ENCODE measurements at regions not wholly inside any gene's neighbourhood (a gene's known extent, or its start where the extent isn't known, plus 50 kb on each side); places are given as distances from the start of the nearest gene placed in this dataset.

GRCh38 chr13:37418490-37418889 is 180.1 kb downstream of the POSTN start:
- no peak for DNase-seq (ENCODE audit: low spot score)
- in situ Hi-C loops (cut with MboI; ENCODE audit: low pct_unique_long_range_greater_than_20kb, low sequenced_read_pairs, unreplicated experiment) = no loop called here
- TF ChIP-seq CTCF (IDR thresholded peaks at IDR 0.05; ENCODE audit: extremely low read depth, insufficient read depth, missing control alignments) = no peak

- DNase-seq (ENCODE audit: low spot score) = no peak
- in situ Hi-C loops (cut with MboI; ENCODE audit: low pct_unique_long_range_greater_than_20kb, low sequenced_read_pairs, unreplicated experiment) = no loop called here
- TF ChIP-seq CTCF (IDR thresholded peaks at IDR 0.05; ENCODE audit: extremely low read depth, insufficient read depth, missing control alignments) = no peak
Observed at GRCh38 chr13:37417060-37417441, 181.5 kb downstream of the POSTN start.

- no peak for DNase-seq (ENCODE audit: low spot score)
- in situ Hi-C loops (cut with MboI; ENCODE audit: low pct_unique_long_range_greater_than_20kb, low sequenced_read_pairs, unreplicated experiment) = no loop called here
Observed at GRCh38 chr13:37416291-37417059, 182.1 kb downstream of the POSTN start.

GRCh38 chr13:37413161-37413560 is 185.4 kb downstream of the POSTN start:
- DNase-seq (ENCODE audit: low spot score) = no peak
- in situ Hi-C loops (cut with MboI; ENCODE audit: low pct_unique_long_range_greater_than_20kb, low sequenced_read_pairs, unreplicated experiment) = no loop called here
- TF ChIP-seq CTCF (IDR thresholded peaks at IDR 0.05; ENCODE audit: extremely low read depth, insufficient read depth, missing control alignments) = no peak

More at GRCh38 chr13:37416291-37417059, 182.1 kb downstream of the POSTN start:
- no peak for TF ChIP-seq CTCF (IDR thresholded peaks at IDR 0.05; ENCODE audit: extremely low read depth, insufficient read depth, missing control alignments)

GRCh38 chr13:37412241-37412921 is 186.2 kb downstream of the POSTN start:
- TF ChIP-seq CTCF (IDR thresholded peaks at IDR 0.05; ENCODE audit: extremely low read depth, insufficient read depth, missing control alignments) = no peak
- DNase-seq (ENCODE audit: low spot score) = no peak
- in situ Hi-C loops (cut with MboI; ENCODE audit: low pct_unique_long_range_greater_than_20kb, low sequenced_read_pairs, unreplicated experiment) = no loop called here

- no peak for DNase-seq (ENCODE audit: low spot score)
- in situ Hi-C loops (cut with MboI; ENCODE audit: low pct_unique_long_range_greater_than_20kb, low sequenced_read_pairs, unreplicated experiment) = no loop called here
- TF ChIP-seq CTCF (IDR thresholded peaks at IDR 0.05; ENCODE audit: extremely low read depth, insufficient read depth, missing control alignments) = no peak
Observed at GRCh38 chr13:37410316-37410715, 188.3 kb downstream of the POSTN start.
